ENCODE measurements at regions not wholly inside any gene's neighbourhood (a gene's known extent, or its start where the extent isn't known, plus 50 kb on each side); places are given as distances from the start of the nearest gene placed in this dataset.
A peak's percentile ranks its signal among the peaks of the same experiment; 100 is the strongest.
"Not testable (repeated sequence)": the region's sequence is repeated elsewhere in the genome, so short reads cannot be mapped to it uniquely, and the experiment has no call there.

- H3K36me3 Mint-ChIP-seq = peaks cover 5% of the 10 kb centered on the region
- peaks cover 14% of the 10 kb centered on the region for H3K9me3 Mint-ChIP-seq
- H3K27me3 Mint-ChIP-seq = peaks cover 5% of the 10 kb centered on the region
- no peak overlapping the region for H3K4me3 Mint-ChIP-seq
- DNase-seq = no peak
- no peaks in the 10 kb centered on the region for H3K4me1 Mint-ChIP-seq
- no peak overlapping the region for H3K27ac Mint-ChIP-seq
Measured at GRCh38 chr4:100882661-100883060, 364.8 kb upstream of the EMCN start.

- H3K36me3 Mint-ChIP-seq = peaks cover 1% of the 10 kb centered on the region
- no peak overlapping the region for H3K27ac Mint-ChIP-seq
- no peaks in the 10 kb centered on the region for H3K4me1 Mint-ChIP-seq
- H3K4me3 Mint-ChIP-seq = no peak overlapping the region
- H3K27me3 Mint-ChIP-seq = no peaks in the 10 kb centered on the region
- peaks cover 8% of the 10 kb centered on the region for H3K9me3 Mint-ChIP-seq
- no peak for DNase-seq
Measured at GRCh38 chr4:100881283-100881682, 363.5 kb upstream of the EMCN start.

GRCh38 chr4:100880011-100880410 lies 362.2 kb upstream of the EMCN start:
- H3K27ac Mint-ChIP-seq = no peak overlapping the region
- no peaks in the 10 kb centered on the region for H3K4me1 Mint-ChIP-seq
- no peaks in the 10 kb centered on the region for H3K9me3 Mint-ChIP-seq
- DNase-seq = no peak
- no peaks in the 10 kb centered on the region for H3K36me3 Mint-ChIP-seq
- H3K27me3 Mint-ChIP-seq = no peaks in the 10 kb centered on the region
- no peak overlapping the region for H3K4me3 Mint-ChIP-seq

GRCh38 chr4:100879471-100879870 lies 361.6 kb upstream of the EMCN start:
- no peak for DNase-seq
- H3K9me3 Mint-ChIP-seq = no peaks in the 10 kb centered on the region
- H3K27me3 Mint-ChIP-seq = no peaks in the 10 kb centered on the region
- no peak overlapping the region for H3K4me3 Mint-ChIP-seq
- H3K4me1 Mint-ChIP-seq = no peaks in the 10 kb centered on the region
- no peaks in the 10 kb centered on the region for H3K36me3 Mint-ChIP-seq
- no peak overlapping the region for H3K27ac Mint-ChIP-seq

GRCh38 chr4:100876546-100876945 lies 358.7 kb upstream of the EMCN start:
- Mint-ChIP-seq H3K27me3 (no peaks in the 10 kb centered on the region), H3K36me3 (no peaks in the 10 kb centered on the region), H3K27ac (peak overlapping the region; percentile 18)

GRCh38 chr4:100875296-100876068 lies 357.7 kb upstream of the EMCN start:
- no peaks in the 10 kb centered on the region for H3K4me1 Mint-ChIP-seq
- H3K27me3 Mint-ChIP-seq = no peaks in the 10 kb centered on the region
- no peaks in the 10 kb centered on the region for H3K9me3 Mint-ChIP-seq
- no peaks in the 10 kb centered on the region for H3K36me3 Mint-ChIP-seq
- no peak overlapping the region for H3K4me3 Mint-ChIP-seq
- H3K27ac Mint-ChIP-seq = no peak overlapping the region
- no peak for DNase-seq

More at GRCh38 chr4:100876546-100876945, 358.7 kb upstream of the EMCN start:
- no peak overlapping the region for H3K4me3 Mint-ChIP-seq
- no peaks in the 10 kb centered on the region for H3K9me3 Mint-ChIP-seq
- no peaks in the 10 kb centered on the region for H3K4me1 Mint-ChIP-seq
- no peak for DNase-seq

- Mint-ChIP-seq H3K4me1 (no peaks in the 10 kb centered on the region), H3K36me3 (no peaks in the 10 kb centered on the region), H3K27me3 (no peaks in the 10 kb centered on the region), H3K4me3 (no peak overlapping the region), H3K9me3 (no peaks in the 10 kb centered on the region), H3K27ac (no peak overlapping the region)
- DNase-seq = no peak
Measured at GRCh38 chr4:100872811-100873210, 355.0 kb upstream of the EMCN start.

GRCh38 chr4:100870940-100871772 lies 353.3 kb upstream of the EMCN start:
- DNase-seq = no peak
- H3K27me3 Mint-ChIP-seq = peaks cover 5% of the 10 kb centered on the region
- H3K36me3 Mint-ChIP-seq = no peaks in the 10 kb centered on the region
- H3K4me3 Mint-ChIP-seq = no peak overlapping the region
- peaks cover 4% of the 10 kb centered on the region for H3K9me3 Mint-ChIP-seq
- H3K4me1 Mint-ChIP-seq = no peaks in the 10 kb centered on the region
- no peak overlapping the region for H3K27ac Mint-ChIP-seq

- peaks cover 4% of the 10 kb centered on the region for H3K9me3 Mint-ChIP-seq
- H3K4me1 Mint-ChIP-seq = no peaks in the 10 kb centered on the region
- H3K4me3 Mint-ChIP-seq = no peak overlapping the region
- no peak overlapping the region for H3K27ac Mint-ChIP-seq
- H3K36me3 Mint-ChIP-seq = no peaks in the 10 kb centered on the region
- H3K27me3 Mint-ChIP-seq = peaks cover 5% of the 10 kb centered on the region
- DNase-seq = no peak
Measured at GRCh38 chr4:100869276-100869675, 351.5 kb upstream of the EMCN start.

- H3K36me3 Mint-ChIP-seq, H3K27me3 Mint-ChIP-seq, H3K9me3 Mint-ChIP-seq, H3K27ac Mint-ChIP-seq, H3K4me3 Mint-ChIP-seq, DNase-seq, H3K4me1 Mint-ChIP-seq: not testable (repeated sequence)
Measured at GRCh38 chr4:100868281-100868680, 350.5 kb upstream of the EMCN start.

GRCh38 chr4:100852326-100852725 lies 334.5 kb upstream of the EMCN start:
- H3K9me3 Mint-ChIP-seq = no peaks in the 10 kb centered on the region
- H3K4me1 Mint-ChIP-seq = no peaks in the 10 kb centered on the region
- DNase-seq = no peak
- no peak overlapping the region for H3K4me3 Mint-ChIP-seq
- no peaks in the 10 kb centered on the region for H3K36me3 Mint-ChIP-seq
- no peaks in the 10 kb centered on the region for H3K27me3 Mint-ChIP-seq
- H3K27ac Mint-ChIP-seq = no peak overlapping the region

GRCh38 chr4:100849319-100849718 lies 331.5 kb upstream of the EMCN start:
- Mint-ChIP-seq H3K9me3 (no peaks in the 10 kb centered on the region), H3K27me3 (no peaks in the 10 kb centered on the region), H3K4me3 (no peak overlapping the region), H3K4me1 (no peaks in the 10 kb centered on the region), H3K27ac (no peak overlapping the region), H3K36me3 (no peaks in the 10 kb centered on the region)
- DNase-seq = no peak

- H3K4me1 Mint-ChIP-seq = no peaks in the 10 kb centered on the region
- no peak overlapping the region for H3K27ac Mint-ChIP-seq
- no peaks in the 10 kb centered on the region for H3K9me3 Mint-ChIP-seq
Measured at GRCh38 chr4:100848841-100849240, 331.0 kb upstream of the EMCN start.

GRCh38 chr4:100843910-100844309 lies 326.1 kb upstream of the EMCN start:
- no peaks in the 10 kb centered on the region for H3K4me1 Mint-ChIP-seq
- DNase-seq = no peak
- H3K27ac Mint-ChIP-seq = no peak overlapping the region
- peaks cover 7% of the 10 kb centered on the region for H3K27me3 Mint-ChIP-seq
- no peaks in the 10 kb centered on the region for H3K36me3 Mint-ChIP-seq
- no peaks in the 10 kb centered on the region for H3K9me3 Mint-ChIP-seq
- no peak overlapping the region for H3K4me3 Mint-ChIP-seq

More at GRCh38 chr4:100848841-100849240, 331.0 kb upstream of the EMCN start:
- DNase-seq = no peak
- H3K36me3 Mint-ChIP-seq = no peaks in the 10 kb centered on the region
- H3K27me3 Mint-ChIP-seq = no peaks in the 10 kb centered on the region
- H3K4me3 Mint-ChIP-seq = no peak overlapping the region

GRCh38 chr4:100842856-100843255 lies 325.0 kb upstream of the EMCN start:
- Mint-ChIP-seq H3K4me3 (no peak overlapping the region), H3K27ac (no peak overlapping the region), H3K36me3 (no peaks in the 10 kb centered on the region), H3K27me3 (peaks cover 9% of the 10 kb centered on the region), H3K4me1 (no peaks in the 10 kb centered on the region), H3K9me3 (no peaks in the 10 kb centered on the region)
- no peak for DNase-seq

GRCh38 chr4:100841911-100842310 lies 324.1 kb upstream of the EMCN start:
- Mint-ChIP-seq H3K4me1 (no peaks in the 10 kb centered on the region), H3K27ac (no peak overlapping the region), H3K36me3 (no peaks in the 10 kb centered on the region), H3K9me3 (no peaks in the 10 kb centered on the region), H3K27me3 (peaks cover 9% of the 10 kb centered on the region), H3K4me3 (no peak overlapping the region)
- no peak for DNase-seq
